Inferior parietal cortex (tissue), 1 donor: ENCODE measurements at regions not wholly inside any gene's neighbourhood (a gene's known extent, or its start where the extent isn't known, plus 50 kb on each side); places are given as distances from the start of the nearest gene placed in this dataset.

ENCODE experiments used
- DNase-seq: peaks from one replicate; pipeline ENCODE4 v3.0.0-alpha.2; 2016; ENCODE audit errors: extremely low spot score

GRCh38 chr12:30507576-30507975 is 188.1 kb downstream of the IPO8 start:
- DNase-seq: no peak

DNA sequence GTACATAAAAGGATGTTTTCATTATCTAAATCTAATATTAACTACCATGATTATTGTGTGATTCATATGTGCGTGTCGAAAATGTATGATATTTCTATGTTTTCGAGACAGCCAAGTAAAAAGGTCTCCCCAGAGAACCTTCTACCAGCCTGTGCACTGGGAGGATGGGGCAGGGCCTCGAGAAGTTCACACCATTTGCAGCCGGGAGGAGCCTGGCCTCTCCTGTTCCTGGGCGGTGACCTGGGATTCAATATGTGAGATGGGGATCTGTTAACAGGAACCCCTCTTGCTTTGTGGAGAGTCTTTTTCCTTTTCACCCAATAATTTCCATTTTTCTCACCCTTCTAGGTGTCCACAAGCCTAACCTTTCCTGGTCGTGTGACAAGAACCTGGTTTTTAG is 189.3 kb downstream of the IPO8 start:
- DNase-seq: no peak

- DNase-seq: no peak
These were observed 194.0 kb downstream of the IPO8 start for GRCh38 chr12:30501718-30502117.

GRCh38 chr12:30500532-30500931 is 195.1 kb downstream of the IPO8 start:
- DNase-seq: no peak

- no peak for DNase-seq
These were observed 210.3 kb downstream of the IPO8 start for GRCh38 chr12:30485230-30485890.

DNA sequence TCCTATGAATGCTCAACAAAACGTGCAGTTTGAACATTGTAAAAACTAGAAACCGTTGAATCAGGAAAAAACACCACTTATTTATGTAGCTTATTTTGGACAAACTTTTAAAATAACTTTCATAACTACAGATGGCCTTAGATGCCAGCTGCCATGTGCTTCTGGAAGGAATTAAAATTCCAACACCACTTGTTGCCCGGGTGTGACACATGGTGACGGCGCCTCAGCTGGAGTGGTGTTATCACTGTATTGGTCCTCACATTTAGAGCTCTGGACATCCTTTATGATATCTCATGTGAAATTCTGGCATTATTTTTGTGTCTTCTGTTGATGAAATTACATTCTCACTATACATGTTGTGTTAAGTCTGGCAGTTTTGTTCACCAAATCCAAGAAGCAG is 211.0 kb downstream of the IPO8 start:
- DNase-seq: no peak

DNA sequence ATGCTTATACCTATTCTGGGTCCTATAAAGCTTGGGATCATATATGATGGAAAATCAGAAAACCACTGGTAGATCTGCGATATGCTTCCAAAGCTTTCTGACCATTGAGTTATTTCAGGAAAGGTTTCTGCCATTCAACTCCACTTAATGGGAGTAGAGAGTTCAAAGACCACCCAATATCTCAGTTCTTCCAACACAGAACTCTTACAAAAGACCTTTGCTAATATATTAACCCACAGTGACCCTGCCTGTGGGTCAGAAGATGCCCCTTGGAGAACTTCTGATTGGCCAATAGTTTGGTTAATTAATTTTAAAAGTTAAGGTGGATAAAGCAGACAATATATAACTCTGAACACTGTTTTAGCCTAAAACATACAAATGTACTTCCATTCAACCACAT is 213.0 kb downstream of the IPO8 start:
- no peak for DNase-seq

GRCh38 chr12:30473274-30473673 is 222.4 kb downstream of the IPO8 start:
- no peak for DNase-seq

- no peak for DNase-seq
These were observed 229.5 kb downstream of the IPO8 start for GRCh38 chr12:30466093-30466585.

- no peak for DNase-seq
These were observed 232.0 kb downstream of the IPO8 start for GRCh38 chr12:30463636-30464035.

DNA sequence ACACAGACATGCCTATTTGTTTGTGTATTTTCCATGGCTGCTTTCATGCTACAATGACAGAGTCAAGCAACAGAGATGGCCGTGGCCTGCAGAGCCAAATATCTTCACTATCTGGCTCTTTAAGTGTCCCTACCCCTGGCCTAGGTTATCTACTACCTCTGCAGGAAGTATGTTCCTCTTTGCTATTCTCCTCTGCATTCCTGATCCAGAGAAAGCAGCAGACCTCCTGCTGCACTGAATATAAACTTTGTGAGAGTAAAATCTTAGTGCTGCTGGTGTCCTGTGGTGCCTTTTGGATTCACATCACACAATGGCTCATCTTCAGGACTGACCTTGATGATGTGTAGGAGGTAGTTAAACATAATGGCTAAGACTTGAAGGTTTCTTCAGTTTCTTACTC is 233.4 kb downstream of the IPO8 start:
- no peak for DNase-seq

DNA sequence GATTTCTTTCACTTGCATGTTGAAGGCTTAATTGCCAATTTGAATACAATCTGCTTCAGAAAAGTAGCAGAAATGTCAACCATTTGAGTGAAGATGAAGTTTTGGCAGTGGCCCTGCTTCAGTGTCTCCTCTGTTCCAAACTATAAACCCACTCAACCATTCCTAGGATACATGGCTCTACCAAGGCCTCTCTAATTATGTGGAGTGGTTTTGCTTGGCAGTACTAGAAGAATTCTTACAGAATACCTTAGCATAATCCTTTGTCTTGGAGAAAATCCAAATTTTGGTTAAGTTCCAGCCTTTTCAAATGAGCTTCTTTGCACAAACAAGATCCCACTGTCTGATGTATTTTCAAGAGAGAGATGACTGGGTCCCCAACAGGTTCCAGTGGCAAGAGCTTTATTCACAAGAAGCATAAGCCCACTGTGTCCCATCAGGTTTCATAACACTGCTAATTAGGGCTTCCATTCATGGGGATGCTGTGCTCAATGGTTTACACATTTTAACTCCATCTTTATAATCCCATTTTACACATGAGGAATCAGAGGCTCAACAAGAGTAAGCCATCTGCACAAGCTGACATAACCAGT is 234.5 kb downstream of the IPO8 start:
- peak; percentile 6 for DNase-seq

- no peak for DNase-seq
These were observed 237.2 kb downstream of the IPO8 start for GRCh38 chr12:30458453-30458852.

DNA sequence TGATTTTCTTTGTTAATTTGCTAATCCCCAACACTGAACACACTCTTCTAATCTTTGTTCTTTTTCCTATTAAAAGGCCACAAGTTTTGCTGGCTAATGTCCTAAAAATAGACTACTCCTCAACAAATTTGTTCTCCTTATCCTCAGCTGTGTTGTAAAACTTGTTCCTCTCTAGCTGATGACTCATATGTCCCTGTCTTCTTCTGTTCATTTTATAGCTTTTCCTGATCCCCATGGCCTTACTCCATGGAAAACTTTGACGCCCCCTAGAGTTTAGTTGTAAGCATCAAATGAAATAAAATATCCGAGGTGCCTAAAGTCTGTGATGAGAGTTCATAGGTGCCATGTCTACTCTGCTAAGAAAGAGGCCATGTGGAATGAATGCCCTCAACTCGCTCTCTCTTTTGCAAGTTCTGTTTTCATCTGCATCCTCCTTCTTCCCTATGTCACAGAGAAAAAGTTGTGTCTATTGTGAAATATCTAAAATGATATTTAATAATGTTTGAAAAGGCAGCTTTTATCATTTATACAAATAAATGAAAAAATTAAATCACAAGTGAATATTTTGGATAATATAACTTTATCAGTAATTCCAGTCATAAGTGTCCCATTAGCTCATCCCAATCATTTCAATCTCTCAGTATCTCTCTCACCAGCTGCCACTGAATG is 237.9 kb downstream of the IPO8 start:
- peak; percentile 48 for DNase-seq

- DNase-seq: no peak
These were observed 244.8 kb downstream of the IPO8 start for GRCh38 chr12:30450872-30451271.

DNA sequence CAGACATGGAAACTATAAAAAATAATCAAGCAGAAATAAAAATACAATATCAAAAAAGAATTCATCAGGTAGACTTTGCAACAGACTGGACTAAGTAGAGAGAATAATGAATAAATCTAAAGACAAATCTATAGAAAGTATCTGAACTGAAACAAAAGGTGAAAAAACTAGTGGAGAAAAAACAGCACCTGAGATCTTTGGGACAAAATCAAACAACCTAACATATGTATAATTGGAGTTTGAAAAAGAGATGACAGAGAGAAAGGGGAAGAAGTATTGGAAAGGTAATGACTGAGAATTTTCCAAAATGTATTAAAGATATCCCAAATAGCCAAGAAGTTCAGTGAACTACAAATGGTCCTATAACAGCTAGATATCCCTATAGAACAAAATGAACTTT is 245.4 kb downstream of the IPO8 start:
- DNase-seq: no peak

DNA sequence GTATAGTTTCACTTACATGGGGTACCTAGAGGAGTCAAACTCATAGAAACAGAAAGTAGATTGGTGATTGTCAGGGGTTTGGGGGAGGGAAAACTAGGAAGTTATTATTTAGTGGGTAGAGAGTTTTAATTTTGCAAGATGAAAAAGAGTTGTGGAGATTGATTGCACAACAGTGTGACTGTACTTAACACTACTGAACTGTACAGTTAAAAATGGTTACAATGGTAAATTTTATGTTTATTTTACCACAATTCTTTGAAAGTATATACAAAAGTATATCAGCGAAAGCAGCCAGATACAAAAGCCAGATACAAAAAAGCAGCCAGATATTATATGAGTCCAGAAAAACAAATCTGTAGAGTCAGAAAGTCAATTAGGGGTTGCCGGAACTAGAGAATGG is 247.6 kb downstream of the IPO8 start:
- no peak for DNase-seq

GRCh38 chr12:30447061-30447750 is 248.5 kb downstream of the IPO8 start:
- DNase-seq: no peak

GRCh38 chr12:30442461-30442860 is 253.2 kb downstream of the IPO8 start:
- DNase-seq: no peak

GRCh38 chr12:30440826-30441602 is 254.7 kb downstream of the IPO8 start:
- no peak for DNase-seq

- no peak for DNase-seq
These were observed 256.5 kb downstream of the IPO8 start for GRCh38 chr12:30439201-30439600.

DNA sequence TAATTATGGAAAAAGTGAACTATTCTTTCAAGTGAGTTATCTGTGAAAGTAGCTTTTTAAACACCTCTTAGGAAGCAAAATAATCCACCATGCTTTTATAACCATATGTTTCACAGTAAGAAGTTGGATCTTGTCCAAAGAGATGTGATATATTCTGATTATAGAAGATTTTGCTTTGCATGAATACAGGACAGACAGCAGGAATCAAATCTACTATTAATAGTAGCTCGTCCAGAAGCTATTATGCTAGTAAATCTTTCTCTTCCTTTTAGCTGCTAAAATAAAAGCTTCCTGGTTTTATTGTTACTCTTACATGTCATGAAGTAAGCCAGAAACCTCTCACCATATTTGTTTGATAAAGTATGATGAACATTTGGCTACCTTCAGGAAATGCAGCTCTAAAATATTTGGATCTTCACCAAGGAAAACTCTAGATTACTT is 257.0 kb downstream of the IPO8 start:
- peak; percentile 50 for DNase-seq
